Type B pancreatic cell (in vitro differentiated cells): ENCODE measurements at regions not wholly inside any gene's neighbourhood (a gene's known extent, or its start where the extent isn't known, plus 50 kb on each side); places are given as distances from the start of the nearest gene placed in this dataset.
A peak's percentile ranks its signal among the peaks of the same experiment; 100 is the strongest.

Experiments
- DNase-seq: peaks from one replicate; pipeline ENCODE4 v3.0.0; 2021; ENCODE audit warnings: mixed read lengths; ENCODE audit not compliant: unreplicated experiment; ENCODE audit errors: extremely low spot score
- H3K27ac Mint-ChIP-seq: 2 replicates; pipeline ENCODE4 v1.8.0; 2021; ENCODE audit warnings: mild to moderate bottlenecking, mixed read lengths
- H3K27me3 Mint-ChIP-seq: 2 replicates; pipeline ENCODE4 v1.8.0; 2021; ENCODE audit warnings: mixed read lengths
- H3K36me3 Mint-ChIP-seq: 2 replicates; pipeline ENCODE4 v1.8.0; 2021; ENCODE audit warnings: mixed read lengths
- H3K4me1 Mint-ChIP-seq: one replicate; pipeline ENCODE4 v1.8.0; 2021; ENCODE audit warnings: mixed read lengths; ENCODE audit not compliant: unreplicated experiment
- H3K4me3 Mint-ChIP-seq: 2 replicates; pipeline ENCODE4 v1.8.0; 2021; ENCODE audit warnings: mild to moderate bottlenecking, mixed read lengths
- H3K9me3 Mint-ChIP-seq: 2 replicates; pipeline ENCODE4 v1.8.0; 2021; ENCODE audit warnings: mixed read lengths
- CTCF ChIP-seq: fragments of 200-600 bp; sonication (generic); conservative IDR thresholded peaks from 2 replicates; pipeline ENCODE4 v1.5.0; 2021; ENCODE audit warnings: antibody characterized with exemption, mild to moderate bottlenecking

DNA sequence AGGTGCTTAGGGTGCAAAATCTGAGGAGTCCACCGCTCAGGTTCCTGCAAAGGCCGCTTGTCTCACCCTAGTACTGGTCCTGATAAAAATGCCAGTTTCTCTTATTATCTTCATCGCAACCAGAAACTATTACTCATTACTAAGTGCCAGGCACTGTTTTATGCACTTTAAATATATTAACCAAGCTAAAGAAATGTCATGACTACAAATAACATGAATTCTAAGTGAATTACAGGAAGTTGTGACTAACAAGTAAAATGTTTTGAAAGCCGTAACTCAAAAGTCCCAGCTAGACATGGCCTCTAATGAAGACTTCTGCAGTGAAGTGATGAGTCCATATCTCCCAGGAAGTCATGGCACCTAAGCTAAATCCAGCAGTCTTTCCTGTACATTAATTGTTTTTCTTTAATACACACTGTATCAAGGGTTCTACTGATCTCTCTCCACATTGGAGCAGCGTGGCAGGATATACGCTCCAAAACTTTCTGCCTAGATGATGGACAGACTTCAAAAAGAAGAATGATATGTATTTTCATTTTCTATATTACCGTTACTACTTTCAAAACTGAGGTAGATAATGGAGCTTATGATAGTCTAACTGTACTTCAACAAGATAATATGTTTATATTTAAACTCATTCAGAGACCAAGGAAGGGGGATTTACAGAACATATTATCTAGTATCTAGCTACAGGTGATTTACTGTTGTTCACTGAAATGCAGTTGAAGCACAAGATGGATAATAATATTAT lies 117.3 kb upstream of the ARID2 start:
- Mint-ChIP-seq H3K9me3 (no peaks in the 10 kb centered on the region), H3K27ac (no peak overlapping the region), H3K4me1 (peaks cover 19% of the 10 kb centered on the region), H3K36me3 (no peaks in the 10 kb centered on the region), H3K4me3 (no peak overlapping the region), H3K27me3 (no peaks in the 10 kb centered on the region)
- TF ChIP-seq CTCF, result no peak
- no peak for DNase-seq

- TF ChIP-seq CTCF, result no peak
- Mint-ChIP-seq H3K4me3 (no peak overlapping the region), H3K9me3 (no peaks in the 10 kb centered on the region), H3K27ac (no peak overlapping the region), H3K36me3 (no peaks in the 10 kb centered on the region), H3K27me3 (no peaks in the 10 kb centered on the region), H3K4me1 (peaks cover 20% of the 10 kb centered on the region)
- DNase-seq, result no peak
Measured at GRCh38 chr12:45613296-45613695, 116.2 kb upstream of the ARID2 start.

DNA sequence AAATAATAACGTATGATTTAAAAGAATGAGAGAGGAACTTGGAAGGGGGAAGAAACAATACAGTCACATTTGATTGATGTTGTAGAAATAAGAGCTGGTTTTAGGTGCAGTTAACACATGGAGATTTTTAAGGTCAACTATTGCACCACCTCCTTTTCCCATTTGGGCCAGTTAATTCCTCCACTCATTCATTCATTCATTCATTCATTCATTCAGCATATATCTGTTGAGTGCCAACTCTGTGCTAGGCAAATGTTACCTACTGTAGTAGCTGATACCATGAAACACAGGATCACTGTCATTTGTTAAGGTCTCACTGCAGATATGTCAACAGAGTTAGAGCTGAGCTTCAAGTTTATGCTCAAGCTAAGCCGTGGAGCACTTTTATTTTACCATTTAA lies 115.7 kb upstream of the ARID2 start:
- no peak for TF ChIP-seq CTCF
- H3K36me3 Mint-ChIP-seq, result no peaks in the 10 kb centered on the region
- no peak for DNase-seq
- H3K27me3 Mint-ChIP-seq, result no peaks in the 10 kb centered on the region
- H3K4me3 Mint-ChIP-seq, result no peak overlapping the region
- no peak overlapping the region for H3K27ac Mint-ChIP-seq
- H3K4me1 Mint-ChIP-seq, result peaks cover 20% of the 10 kb centered on the region
- H3K9me3 Mint-ChIP-seq, result no peaks in the 10 kb centered on the region

DNA sequence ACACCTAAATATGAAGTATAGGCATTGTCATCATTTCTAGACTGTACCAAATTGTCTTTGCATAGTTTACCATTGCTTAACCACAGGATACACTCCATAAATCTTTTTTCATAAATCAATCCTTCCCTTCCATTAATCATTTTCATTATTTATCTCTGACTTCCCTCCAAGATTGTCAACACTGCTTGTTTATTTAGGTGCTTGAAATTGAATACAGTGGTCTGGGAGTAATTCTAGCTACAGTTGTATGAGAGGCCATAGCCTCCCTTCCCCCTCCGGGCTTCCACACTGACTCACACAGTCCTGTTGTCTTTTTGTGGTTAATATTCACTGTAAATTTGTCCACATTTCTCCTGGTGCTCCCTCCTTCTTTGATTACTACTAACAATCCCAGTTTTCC lies 114.2 kb upstream of the ARID2 start:
- no peaks in the 10 kb centered on the region for H3K9me3 Mint-ChIP-seq
- H3K27ac Mint-ChIP-seq, result no peak overlapping the region
- no peak for TF ChIP-seq CTCF
- no peaks in the 10 kb centered on the region for H3K27me3 Mint-ChIP-seq
- DNase-seq, result no peak
- peaks cover 20% of the 10 kb centered on the region for H3K4me1 Mint-ChIP-seq
- peak overlapping the region; percentile 1 for H3K4me3 Mint-ChIP-seq
- no peaks in the 10 kb centered on the region for H3K36me3 Mint-ChIP-seq

GRCh38 chr12:45619736-45620135 lies 109.8 kb upstream of the ARID2 start:
- no peak overlapping the region for H3K27ac Mint-ChIP-seq
- H3K36me3 Mint-ChIP-seq, result no peaks in the 10 kb centered on the region
- TF ChIP-seq CTCF, result no peak
- no peak overlapping the region for H3K4me3 Mint-ChIP-seq
- DNase-seq, result no peak
- H3K9me3 Mint-ChIP-seq, result peaks cover 4% of the 10 kb centered on the region
- H3K4me1 Mint-ChIP-seq, result peaks cover 13% of the 10 kb centered on the region
- peaks cover 3% of the 10 kb centered on the region for H3K27me3 Mint-ChIP-seq
